GM12878 (cell line): ENCODE measurements at regions not wholly inside any gene's neighbourhood (a gene's known extent, or its start where the extent isn't known, plus 50 kb on each side); places are given as distances from the start of the nearest gene placed in this dataset.

Source experiments
- ATAC-seq: fragments of 200-7000 bp; cut with Tn5 transposase; 3 replicates; pipeline ENCODE4 v1.9.1; 2020; ENCODE audit warnings: mild to moderate bottlenecking, moderate library complexity
- BruUV-seq: library from RNA; stranded (reverse); fragments of 400-500 nt; replicated peaks from 2 replicates; lab custom pipeline; 2021; lab: Mats Ljungman, UMichigan
- CTCF ChIA-PET: fragments of 300-600 bp; sonication (Branson Sonifier 250); formaldehyde crosslinking; extraction: SDS; loops from one replicate; lab custom pipeline; 2021; ENCODE audit warnings: inconsistent platforms; lab: Yijun Ruan, JAX
- POLR2A ChIA-PET: fragments of 350-600 bp; formaldehyde crosslinking; extraction: SDS; loops from one replicate; lab custom pipeline; 2021; ENCODE audit warnings: inconsistent platforms; lab: Charles Lee
- RAD21 ChIA-PET: fragments of 300-600 bp; sonication (Branson Sonifier 250); formaldehyde crosslinking; loops from one replicate; lab custom pipeline; 2023; ENCODE audit warnings: antibody characterized with exemption; ENCODE audit not compliant: unreplicated experiment; lab: Charles Lee
- SMC1A ChIA-PET: fragments of 300-600 bp; sonication (Branson Sonifier 250); formaldehyde crosslinking; loops from one replicate; lab custom pipeline; 2023; ENCODE audit not compliant: unreplicated experiment, uncharacterized antibody; lab: Charles Lee
- DNase-seq: peaks from one replicate; pipeline ENCODE4 v3.0.0-alpha.2; 2011; ENCODE audit warnings: low read depth, low spot score
- FAIRE-seq: peaks from 3 replicates; lab custom pipeline; 2011; peaks lifted over from hg19 to GRCh38; lab: Jason Lieb, UNC
- H2AFZ ChIP-seq: 2 replicates; pipeline ENCODE4 v1.6.0; 2011; ENCODE audit warnings: low read depth, low read length, control low read depth; ENCODE audit not compliant: control insufficient read depth
- H3K27ac ChIP-seq: 2 replicates; pipeline ENCODE4 v1.5.1; 2011; ENCODE audit warnings: control low read depth; ENCODE audit not compliant: control insufficient read depth, insufficient read depth
- H3K27me3 ChIP-seq, 2 experiments: replicated peaks in 1 of 2; 2 replicates each; pipeline versions ENCODE4 v1.6.0 to v1.6.1; 2011; ENCODE audit warnings: low read length in 1 of 2; ENCODE audit not compliant: control insufficient read depth in 2 of 2, insufficient read depth in 2 of 2
- H3K36me3 ChIP-seq, 2 experiments: 2 replicates each; pipeline ENCODE4 v1.5.1; 2011; ENCODE audit warnings: low read length in 1 of 2; ENCODE audit not compliant: control insufficient read depth in 2 of 2, insufficient read depth in 2 of 2
- H3K4me1 ChIP-seq: 2 replicates; pipeline ENCODE4 v1.6.1; 2011; ENCODE audit warnings: mild to moderate bottlenecking, low read length, moderate library complexity, mixed read lengths; ENCODE audit not compliant: control insufficient read depth, insufficient read depth
- H3K4me2 ChIP-seq: 2 replicates; pipeline ENCODE4 v1.6.0; 2011; ENCODE audit warnings: control low read depth; ENCODE audit not compliant: control insufficient read depth, insufficient read depth
- H3K4me3 ChIP-seq: fragments of 200-600 bp; sonication (generic); 2 replicates; pipeline ENCODE4 v1.5.1; 2016
- H3K79me2 ChIP-seq: 2 replicates; pipeline ENCODE4 v1.6.0; 2011; ENCODE audit warnings: low read length; ENCODE audit not compliant: control insufficient read depth, insufficient read depth
- H3K9ac ChIP-seq: 2 replicates; pipeline ENCODE4 v1.8.0; 2011; ENCODE audit warnings: low read length, control low read depth, mixed read lengths; ENCODE audit not compliant: control insufficient read depth, insufficient read depth
- H3K9me3 ChIP-seq: replicated peaks from 3 replicates; pipeline ENCODE4 v1.5.1; 2011; ENCODE audit warnings: mild to moderate bottlenecking, low read length; ENCODE audit not compliant: control insufficient read depth, insufficient read depth
- H4K20me1 ChIP-seq: 2 replicates; pipeline ENCODE4 v1.6.0; 2011; ENCODE audit not compliant: control insufficient read depth, insufficient read depth
- CHD2 ChIP-seq: IDR thresholded peaks from 2 replicates; pipeline ENCODE4 v1.6.1; 2011; ENCODE audit warnings: low read depth, low read length, improper control_type of control experiment, borderline replicate concordance
- CHD4 ChIP-seq: fragments of 200-600 bp; sonication (generic); IDR thresholded peaks from 2 replicates; pipeline ENCODE4 v1.6.1; 2016; ENCODE audit warnings: mild to moderate bottlenecking
- IKZF2 ChIP-seq, 2 experiments: fragments of 450-650 bp; IDR thresholded peaks; 2 replicates each; pipeline ENCODE4 v1.6.1; 2017; ENCODE audit warnings: mild to moderate bottlenecking in 2 of 2, moderate library complexity in 2 of 2
- NKRF ChIP-seq: fragments of 450-650 bp; conservative IDR thresholded peaks from 2 replicates; pipeline ENCODE4 v1.6.1; 2017; ENCODE audit warnings: mild to moderate bottlenecking, moderate library complexity
- NR2C2 ChIP-seq: IDR thresholded peaks from 2 replicates; pipeline ENCODE4 v1.6.1; 2011; ENCODE audit warnings: borderline replicate concordance, low read depth; ENCODE audit not compliant: control insufficient read depth, insufficient read length
- PAX5 ChIP-seq: IDR thresholded peaks from 2 replicates; pipeline ENCODE4 v1.6.1; 2011; ENCODE audit warnings: low read depth, low read length, borderline replicate concordance
- SMAD1 ChIP-seq: fragments of 450-650 bp; IDR thresholded peaks from 2 replicates; pipeline ENCODE4 v1.6.1; 2018; ENCODE audit warnings: mild to moderate bottlenecking, low read depth; ENCODE audit not compliant: partially characterized antibody
- TAF1 ChIP-seq: IDR thresholded peaks from 2 replicates; pipeline ENCODE4 v1.6.1; 2011; ENCODE audit warnings: mild to moderate bottlenecking, low read depth, low read length, borderline replicate concordance
- TCF3 ChIP-seq: IDR thresholded peaks from 2 replicates; pipeline ENCODE4 v1.6.1; 2012; ENCODE audit warnings: low read depth, mild to moderate bottlenecking, low read length, borderline replicate concordance; ENCODE audit not compliant: insufficient read depth
- USF2 ChIP-seq: IDR thresholded peaks from 2 replicates; pipeline ENCODE4 v1.6.1; 2011; ENCODE audit warnings: low read depth, low read length, improper control_type of control experiment, borderline replicate concordance
- WGBS: methylation state at CpG from one replicate; pipeline ENCODE4 v1.1.6; 2016; ENCODE audit warnings: low lambda C conversion rate; ENCODE audit not compliant: insufficient replicate concordance, insufficient coverage; ENCODE audit errors: missing lambda C conversion rate; 5-methylcytosine and 5-hydroxymethylcytosine counted together
- in situ Hi-C: fragments of 300-500 bp; cut with MboI; formaldehyde crosslinking; loops from 9 replicates; pipeline ENCODE4 v1.14.3; 2018; ENCODE audit warnings: mixed read lengths
- intact Hi-C: fragments of 100-400 bp; cut with micrococcal nuclease; formaldehyde crosslinking; loops from one replicate; pipeline ENCODE4 v1.14.2; 2022; ENCODE audit not compliant: unreplicated experiment
- TF ChIP-seq, protein P1 (sequence below), 3 experiments: IDR thresholded peaks in 2 of 3; conservative IDR thresholded peaks in 1 of 3; 2 replicates each; pipeline ENCODE4 v1.5.1; 2011; ENCODE audit warnings: low read depth in 3 of 3, low read length in 3 of 3, mild to moderate bottlenecking in 3 of 3, control low read depth in 2 of 3, moderate library complexity in 2 of 3, inconsistent platforms in 1 of 3, mixed read lengths in 1 of 3; ENCODE audit not compliant: control insufficient read depth in 2 of 3, insufficient read depth in 1 of 3; ENCODE audit errors: extremely low read depth in 1 of 3
- TF ChIP-seq, protein P2 (sequence below): fragments of 450-650 bp; IDR thresholded peaks from 2 replicates; pipeline ENCODE4 v1.6.1; 2017; ENCODE audit warnings: mild to moderate bottlenecking, moderate library complexity

- TF ChIP-seq PAX5 (no peak), USF2 (no peak)
- TF ChIP-seq, all 136 proteins: peak for 0
Observed at GRCh38 chr12:17841496-17841895, 248.5 kb downstream of the RERGL start (continued).

GRCh38 chr12:17829813-17830212, 260.2 kb downstream of the RERGL start:
- FAIRE-seq (no peak), ATAC-seq (no peak), DNase-seq (no peak)
- ChIA-PET POLR2A (no interaction called here), CTCF (no interaction called here), RAD21 (no interaction called here), SMC1A (no interaction called here)
- Histone ChIP-seq H3K4me2 (no peak overlapping the region), H3K36me3 (no peaks in the 10 kb centered on the region), H3K79me2 (no peaks in the 10 kb centered on the region), H3K4me1 (no peaks in the 10 kb centered on the region), H3K4me3 (no peak overlapping the region), H4K20me1 (no peaks in the 10 kb centered on the region), H3K27ac (no peak overlapping the region), H2AFZ (no peak overlapping the region), H3K9ac (no peak overlapping the region), H3K27me3 (no peaks in the 10 kb centered on the region), H3K9me3 (no peaks in the 10 kb centered on the region)
- BruUV-seq = no TSS peak
- 83% methylated on average over 1 of the region's 1 CpG for WGBS
- intact Hi-C loops = no loop called here
- in situ Hi-C loops = no loop called here
- TF ChIP-seq TAF1 (no peak), CHD2 (no peak), CHD4 (no peak), TCF3 (no peak), NR2C2 (no peak), SMAD1 (no peak), NKRF (no peak), IKZF2 (IDR thresholded peaks at IDR 0.05) (no peak)
- TF ChIP-seq, protein P1, sequence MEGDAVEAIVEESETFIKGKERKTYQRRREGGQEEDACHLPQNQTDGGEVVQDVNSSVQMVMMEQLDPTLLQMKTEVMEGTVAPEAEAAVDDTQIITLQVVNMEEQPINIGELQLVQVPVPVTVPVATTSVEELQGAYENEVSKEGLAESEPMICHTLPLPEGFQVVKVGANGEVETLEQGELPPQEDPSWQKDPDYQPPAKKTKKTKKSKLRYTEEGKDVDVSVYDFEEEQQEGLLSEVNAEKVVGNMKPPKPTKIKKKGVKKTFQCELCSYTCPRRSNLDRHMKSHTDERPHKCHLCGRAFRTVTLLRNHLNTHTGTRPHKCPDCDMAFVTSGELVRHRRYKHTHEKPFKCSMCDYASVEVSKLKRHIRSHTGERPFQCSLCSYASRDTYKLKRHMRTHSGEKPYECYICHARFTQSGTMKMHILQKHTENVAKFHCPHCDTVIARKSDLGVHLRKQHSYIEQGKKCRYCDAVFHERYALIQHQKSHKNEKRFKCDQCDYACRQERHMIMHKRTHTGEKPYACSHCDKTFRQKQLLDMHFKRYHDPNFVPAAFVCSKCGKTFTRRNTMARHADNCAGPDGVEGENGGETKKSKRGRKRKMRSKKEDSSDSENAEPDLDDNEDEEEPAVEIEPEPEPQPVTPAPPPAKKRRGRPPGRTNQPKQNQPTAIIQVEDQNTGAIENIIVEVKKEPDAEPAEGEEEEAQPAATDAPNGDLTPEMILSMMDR (IDR thresholded peaks at IDR 0.05 in 2 of 3, conservative IDR thresholded peaks at IDR 0.05 in 1 of 3; ENCODE audit: control insufficient read depth in 2 of 3, extremely low read depth in 1 of 3, insufficient read depth in 1 of 3, low read depth in 3 of 3, low read length in 3 of 3) = no peak
- TF ChIP-seq, protein P2, sequence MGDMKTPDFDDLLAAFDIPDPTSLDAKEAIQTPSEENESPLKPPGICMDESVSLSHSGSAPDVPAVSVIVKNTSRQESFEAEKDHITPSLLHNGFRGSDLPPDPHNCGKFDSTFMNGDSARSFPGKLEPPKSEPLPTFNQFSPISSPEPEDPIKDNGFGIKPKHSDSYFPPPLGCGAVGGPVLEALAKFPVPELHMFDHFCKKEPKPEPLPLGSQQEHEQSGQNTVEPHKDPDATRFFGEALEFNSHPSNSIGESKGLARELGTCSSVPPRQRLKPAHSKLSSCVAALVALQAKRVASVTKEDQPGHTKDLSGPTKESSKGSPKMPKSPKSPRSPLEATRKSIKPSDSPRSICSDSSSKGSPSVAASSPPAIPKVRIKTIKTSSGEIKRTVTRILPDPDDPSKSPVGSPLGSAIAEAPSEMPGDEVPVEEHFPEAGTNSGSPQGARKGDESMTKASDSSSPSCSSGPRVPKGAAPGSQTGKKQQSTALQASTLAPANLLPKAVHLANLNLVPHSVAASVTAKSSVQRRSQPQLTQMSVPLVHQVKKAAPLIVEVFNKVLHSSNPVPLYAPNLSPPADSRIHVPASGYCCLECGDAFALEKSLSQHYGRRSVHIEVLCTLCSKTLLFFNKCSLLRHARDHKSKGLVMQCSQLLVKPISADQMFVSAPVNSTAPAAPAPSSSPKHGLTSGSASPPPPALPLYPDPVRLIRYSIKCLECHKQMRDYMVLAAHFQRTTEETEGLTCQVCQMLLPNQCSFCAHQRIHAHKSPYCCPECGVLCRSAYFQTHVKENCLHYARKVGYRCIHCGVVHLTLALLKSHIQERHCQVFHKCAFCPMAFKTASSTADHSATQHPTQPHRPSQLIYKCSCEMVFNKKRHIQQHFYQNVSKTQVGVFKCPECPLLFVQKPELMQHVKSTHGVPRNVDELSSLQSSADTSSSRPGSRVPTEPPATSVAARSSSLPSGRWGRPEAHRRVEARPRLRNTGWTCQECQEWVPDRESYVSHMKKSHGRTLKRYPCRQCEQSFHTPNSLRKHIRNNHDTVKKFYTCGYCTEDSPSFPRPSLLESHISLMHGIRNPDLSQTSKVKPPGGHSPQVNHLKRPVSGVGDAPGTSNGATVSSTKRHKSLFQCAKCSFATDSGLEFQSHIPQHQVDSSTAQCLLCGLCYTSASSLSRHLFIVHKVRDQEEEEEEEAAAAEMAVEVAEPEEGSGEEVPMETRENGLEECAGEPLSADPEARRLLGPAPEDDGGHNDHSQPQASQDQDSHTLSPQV = no peak
